CD1c-positive myeloid dendritic cell (primary cell): ENCODE measurements at regions not wholly inside any gene's neighbourhood (a gene's known extent, or its start where the extent isn't known, plus 50 kb on each side); places are given as distances from the start of the nearest gene placed in this dataset.
"Not testable (repeated sequence)": the region's sequence is repeated elsewhere in the genome, so short reads cannot be mapped to it uniquely, and the experiment has no call there.

Experiments
- DNase-seq: peaks from one replicate; pipeline ENCODE4 v3.0.0-alpha.2; 2016; ENCODE audit errors: extremely low spot score

DNA sequence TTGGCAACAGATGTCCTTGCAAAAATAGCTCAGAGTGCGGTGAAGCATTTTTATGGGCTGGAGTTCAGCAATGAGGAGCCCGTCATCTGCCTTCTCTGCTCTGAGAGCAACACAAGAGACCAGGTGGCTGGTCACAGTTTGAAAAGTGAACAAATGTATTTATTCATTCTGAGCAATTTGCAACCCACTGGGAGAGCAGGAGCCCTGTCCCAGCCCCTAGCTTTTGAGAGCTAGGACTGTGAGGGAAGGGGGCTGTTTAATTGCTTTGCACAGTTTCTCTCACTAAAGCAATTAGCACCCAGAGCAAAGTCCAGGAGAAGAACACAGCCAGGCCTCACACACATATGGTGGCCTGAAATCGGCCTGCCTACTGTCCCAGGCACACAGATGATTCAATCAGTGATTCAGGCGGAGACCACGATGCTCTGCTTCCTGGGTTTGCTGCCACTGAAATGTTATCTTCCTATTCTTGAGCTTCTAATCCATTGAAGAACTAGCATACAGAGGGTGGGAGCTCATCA, 646.1 kb upstream of the ACVR2A start:
- no peak for DNase-seq

DNA sequence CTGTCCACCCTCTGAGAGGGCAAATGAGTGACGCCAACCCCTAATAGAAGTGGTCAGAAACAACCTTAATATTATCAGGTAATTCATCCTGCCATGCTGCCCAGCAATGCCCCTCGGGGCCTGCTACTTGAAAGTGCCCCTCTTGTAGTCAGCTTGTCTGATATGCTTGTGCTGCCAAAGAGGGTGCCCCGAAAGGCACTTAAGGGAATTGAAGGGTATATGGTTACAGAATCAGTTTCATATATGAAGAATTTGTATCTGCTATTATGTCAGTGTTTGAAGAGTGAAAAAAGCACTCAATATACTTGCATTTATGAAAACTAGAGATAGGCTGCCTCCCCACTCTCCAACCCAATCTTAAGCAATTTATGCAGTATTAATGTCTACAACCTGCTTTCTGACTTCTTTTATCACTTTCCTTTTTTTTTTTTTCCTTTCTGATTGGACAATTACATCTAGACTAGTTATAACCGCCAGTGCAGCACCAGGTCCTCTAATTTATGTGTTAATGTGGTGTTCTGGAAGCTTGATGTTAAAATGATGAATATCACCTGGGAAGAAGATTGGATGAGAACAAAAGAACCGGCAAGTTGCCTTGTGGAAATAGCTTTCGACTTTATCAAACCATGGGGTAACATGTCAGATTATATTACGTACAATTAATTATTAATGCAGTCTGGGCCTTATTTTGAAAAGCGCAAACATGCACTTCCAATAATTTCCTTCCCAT, 646.9 kb upstream of the ACVR2A start:
- DNase-seq, result no peak

DNA sequence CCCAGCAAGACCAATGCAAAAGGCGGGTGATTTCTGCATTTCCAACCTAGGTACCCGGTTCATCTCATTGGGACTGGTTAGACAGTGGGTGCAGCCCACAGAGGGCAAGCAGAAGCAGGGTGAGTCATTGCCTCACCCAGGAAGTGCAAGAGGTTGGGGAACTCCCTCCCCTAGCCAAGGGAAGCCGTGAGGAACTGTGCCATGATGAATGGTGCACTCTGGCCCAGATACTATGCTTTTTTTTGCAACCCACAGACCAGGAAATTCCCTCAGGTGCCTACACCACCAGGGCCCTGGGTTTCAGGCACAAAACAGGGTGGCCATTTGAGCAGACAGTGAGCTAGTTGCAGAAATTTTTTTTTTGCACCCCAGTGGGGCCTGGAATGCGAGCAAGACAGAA, 662.6 kb upstream of the ACVR2A start:
- peak; percentile 24 for DNase-seq

DNA sequence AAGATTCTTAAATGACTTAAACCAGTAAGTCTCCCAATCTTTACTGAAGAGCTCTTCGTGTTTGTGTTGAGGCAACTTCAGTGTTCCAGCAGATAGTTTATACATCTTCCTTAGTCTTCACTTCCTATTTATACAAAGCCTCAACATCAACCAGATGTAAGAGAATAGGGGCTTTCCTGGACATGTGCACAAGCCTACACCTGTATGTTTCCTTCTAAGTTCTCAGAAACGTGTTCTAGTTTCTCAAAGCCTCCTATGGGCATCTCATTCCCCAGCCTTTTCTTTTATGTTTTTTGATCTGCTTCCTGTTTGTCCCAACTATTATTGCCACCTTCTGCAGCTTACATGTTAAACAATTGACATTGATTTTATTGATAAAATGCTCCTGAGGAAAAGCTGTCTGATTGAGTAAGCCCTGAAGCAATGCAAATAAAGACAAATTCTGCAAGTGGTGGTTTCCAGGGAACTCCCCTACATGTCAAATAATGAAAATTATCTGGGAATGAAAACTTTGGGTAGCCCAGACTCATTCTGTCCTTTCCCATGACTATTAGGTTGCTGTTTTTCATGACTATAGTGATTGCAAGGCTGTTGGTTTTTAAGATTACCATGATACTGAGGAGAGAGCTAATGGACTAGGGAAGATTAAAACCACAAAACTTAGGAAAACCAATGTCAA, 663.3 kb upstream of the ACVR2A start:
- DNase-seq, result no peak

DNA sequence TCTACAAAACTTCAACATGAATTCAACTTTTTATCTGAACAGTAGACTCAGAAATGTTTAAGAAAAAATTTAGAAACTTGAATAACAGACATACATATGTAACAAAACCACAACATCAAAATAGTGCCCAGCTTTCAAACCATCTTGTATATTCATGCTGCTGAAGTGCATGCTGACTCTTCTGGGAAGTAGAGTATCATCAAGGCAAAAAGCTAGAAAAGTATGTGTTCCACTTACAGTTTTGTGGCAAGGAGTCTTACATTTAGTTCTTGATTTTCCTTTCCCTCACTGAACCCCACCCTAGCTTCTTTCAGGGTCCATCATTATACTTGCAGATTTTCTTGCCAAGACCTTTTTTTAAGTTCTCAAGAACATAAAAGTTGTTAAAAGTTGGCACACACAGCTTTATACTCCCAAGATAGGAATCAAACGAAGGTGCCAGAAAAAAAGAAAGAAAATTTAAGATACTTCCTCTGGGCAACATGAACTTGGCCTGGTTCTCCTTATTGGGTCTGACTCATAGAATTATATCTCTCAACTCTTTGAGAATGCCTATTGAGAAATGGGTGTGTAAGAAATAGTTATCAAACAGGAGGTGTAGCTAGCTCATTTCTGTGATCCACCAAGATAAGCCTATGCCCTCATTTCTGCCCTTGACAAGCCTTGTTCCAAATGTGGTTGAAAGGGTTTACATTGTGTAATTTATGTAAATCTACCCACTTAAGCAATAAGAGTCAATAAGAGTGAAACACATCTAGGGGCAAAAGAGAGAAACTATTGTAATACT, 667.6 kb upstream of the ACVR2A start:
- DNase-seq, result no peak

DNA sequence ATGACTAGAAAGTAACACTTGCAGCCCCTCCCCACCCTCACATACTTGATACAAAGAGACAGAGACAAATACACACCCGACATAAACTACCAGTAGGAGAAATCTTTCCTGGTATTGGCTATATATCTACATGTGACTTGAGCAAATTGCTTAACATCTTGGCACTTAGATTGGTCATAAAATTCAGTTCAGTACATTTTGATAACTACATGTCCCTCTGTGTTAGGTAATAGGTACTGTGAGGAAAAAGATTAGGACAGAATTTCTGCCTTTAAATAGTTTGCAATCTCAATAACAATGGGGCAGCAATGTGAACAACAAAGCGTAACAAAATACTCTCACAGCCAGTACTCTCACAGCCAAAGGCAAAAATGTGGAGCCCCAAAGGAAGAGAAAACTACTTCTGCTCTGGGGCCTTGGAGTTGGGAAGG, 670.0 kb upstream of the ACVR2A start:
- DNase-seq, result no peak

DNA sequence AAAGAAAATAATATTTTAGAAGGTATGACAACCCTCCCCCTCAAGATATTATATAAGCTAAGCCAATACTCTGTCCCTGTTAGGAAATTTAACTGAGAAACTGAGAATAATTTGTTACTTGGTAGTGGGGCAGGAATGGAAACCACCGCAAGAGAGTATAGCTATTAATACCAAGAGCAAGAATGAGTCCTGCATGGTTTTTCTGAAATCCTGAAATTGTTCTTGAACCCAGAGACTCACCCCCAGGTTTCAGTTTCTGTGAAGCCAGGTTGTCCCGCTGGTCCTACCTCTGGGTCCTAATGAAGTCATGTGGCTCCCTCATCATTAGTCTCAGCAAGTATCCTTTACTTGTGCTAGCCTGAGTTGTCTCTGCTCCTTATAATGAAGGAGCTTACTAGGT, 671.0 kb upstream of the ACVR2A start:
- DNase-seq, result no peak

DNA sequence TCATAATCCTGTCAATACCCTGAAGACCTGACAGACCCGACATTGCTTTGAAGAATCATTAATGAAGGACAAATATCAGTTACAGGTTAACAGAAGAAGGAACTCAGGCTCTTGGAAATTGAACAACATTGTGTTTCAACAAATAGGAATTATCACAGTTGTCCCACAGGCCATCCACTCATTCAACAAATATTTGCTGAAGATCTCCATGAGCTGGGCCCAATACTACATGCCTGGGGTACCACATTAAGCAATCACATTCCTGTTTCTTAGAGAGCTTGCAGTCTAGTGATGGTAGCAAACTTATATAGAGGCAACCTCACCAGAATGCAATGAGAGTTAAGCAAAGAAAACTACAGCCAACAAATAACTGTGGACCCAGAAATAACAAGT, 671.6 kb upstream of the ACVR2A start:
- DNase-seq, result no peak

DNA sequence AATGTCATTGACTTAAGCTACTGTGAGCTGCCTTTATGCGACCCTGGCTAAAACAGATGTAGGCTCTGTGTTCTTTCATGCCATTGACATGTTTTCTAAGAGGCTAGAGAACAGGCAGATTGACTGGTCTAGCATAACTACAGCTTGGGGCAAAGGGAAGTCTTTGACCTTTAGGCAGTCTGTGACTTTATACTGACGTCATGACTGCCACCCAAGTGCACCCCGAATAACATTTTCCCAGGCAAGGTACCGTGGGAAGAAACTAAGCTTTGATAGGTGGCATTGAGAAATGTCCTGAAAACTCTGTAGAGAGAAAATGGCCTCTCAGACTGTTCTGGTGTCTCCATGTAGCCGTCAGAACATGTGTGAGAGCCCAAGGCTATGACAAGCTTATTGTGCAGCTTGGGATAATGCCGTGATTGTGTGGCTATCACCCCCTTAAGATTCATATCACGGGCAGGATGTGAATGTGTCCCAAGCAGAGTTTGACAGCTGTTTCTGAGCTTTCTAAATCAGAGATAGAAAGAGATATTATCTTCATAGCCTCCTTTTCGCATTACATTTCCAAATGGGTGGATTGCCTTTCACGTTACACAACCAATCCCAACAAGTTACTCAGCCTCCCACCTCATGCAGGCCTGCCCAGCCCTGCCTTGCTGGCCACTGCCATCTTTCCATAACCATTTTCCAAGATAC, 672.2 kb upstream of the ACVR2A start:
- DNase-seq, result no peak

DNA sequence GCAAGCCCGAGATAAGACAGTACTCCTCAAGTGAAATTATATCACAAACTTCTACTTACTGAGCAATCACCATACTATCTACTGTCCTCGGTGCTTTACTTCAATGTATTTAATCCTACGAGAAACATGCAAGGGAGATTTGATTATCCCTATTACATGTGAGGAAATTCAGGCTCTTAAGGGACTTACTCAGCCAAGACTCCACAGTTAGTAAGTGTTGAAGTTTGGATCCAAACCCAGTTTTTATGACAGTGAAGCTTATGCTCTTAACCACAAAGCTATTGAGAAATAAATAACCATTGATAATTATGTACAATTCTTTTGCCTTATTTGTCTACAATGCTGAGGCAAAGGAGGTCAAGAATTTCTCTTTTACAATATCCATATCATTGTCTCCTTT, 672.9 kb upstream of the ACVR2A start:
- DNase-seq, result no peak

DNA sequence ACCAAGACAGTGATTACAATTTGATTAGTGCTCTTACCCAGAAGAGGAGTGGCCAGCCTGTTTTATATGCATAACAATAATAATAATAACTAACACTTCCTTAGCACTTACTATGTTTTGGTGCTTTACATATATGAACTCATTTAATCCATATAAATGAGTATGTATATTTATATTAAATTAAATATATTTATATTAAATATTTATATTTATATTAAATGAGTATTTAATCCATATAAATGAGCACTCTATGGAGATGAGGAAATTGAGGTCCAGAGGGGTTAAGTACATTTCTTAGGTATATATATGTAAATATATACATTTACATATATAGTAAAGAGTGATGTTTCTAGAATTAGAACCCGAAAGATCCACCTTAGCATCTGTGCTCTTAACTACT, 673.9 kb upstream of the ACVR2A start:
- no peak for DNase-seq

DNA sequence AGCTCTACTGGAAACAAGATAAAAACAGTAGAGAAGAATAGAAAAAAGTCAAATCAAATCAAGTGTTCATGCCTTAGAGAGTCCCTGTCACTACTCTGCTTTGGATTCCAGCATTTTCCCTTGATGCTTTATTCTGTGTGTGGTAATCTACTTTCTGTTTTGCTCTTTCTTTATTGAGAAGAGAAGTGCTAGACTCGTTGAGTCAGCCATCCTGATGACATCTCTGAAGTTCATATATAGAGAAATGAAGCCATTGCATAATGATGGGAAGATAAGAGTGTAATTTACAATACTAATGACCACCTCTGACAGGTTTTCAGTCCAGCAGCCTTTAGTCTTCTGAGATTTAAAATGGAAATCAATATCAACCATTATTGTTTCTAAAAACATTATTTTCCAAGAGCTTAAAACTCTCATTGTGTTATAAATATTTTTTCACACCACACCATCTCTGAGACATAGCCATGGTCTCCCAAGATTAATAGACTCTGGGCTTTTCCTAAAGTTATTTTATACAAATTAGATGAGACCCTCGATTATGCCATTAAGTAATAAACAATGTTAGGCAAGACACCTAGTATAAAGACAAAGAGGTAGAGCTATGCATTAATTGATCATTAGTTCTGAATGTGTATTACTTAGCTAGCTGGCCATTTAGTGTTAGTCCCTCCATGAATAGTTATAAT, 679.0 kb upstream of the ACVR2A start:
- no peak for DNase-seq

DNA sequence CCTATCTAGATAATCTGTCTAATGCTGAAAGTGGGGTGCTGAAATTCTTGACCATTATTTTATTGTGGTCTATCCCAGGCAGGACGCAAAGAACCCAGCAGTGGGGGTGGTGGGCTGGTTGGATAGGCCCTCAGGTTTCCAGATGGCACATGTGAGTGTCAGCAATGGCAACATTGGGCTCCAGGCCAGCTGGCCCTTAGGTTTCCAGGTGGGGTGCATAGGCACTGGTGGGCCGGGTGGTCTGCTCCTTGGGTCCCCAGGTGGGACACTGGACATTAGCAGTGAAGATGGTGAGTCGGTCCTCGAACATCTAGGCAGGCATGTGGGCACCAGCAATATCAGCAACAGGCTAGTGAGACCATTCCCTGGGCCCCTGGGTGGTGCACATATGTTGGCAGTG, 680.3 kb upstream of the ACVR2A start:
- no peak for DNase-seq

DNA sequence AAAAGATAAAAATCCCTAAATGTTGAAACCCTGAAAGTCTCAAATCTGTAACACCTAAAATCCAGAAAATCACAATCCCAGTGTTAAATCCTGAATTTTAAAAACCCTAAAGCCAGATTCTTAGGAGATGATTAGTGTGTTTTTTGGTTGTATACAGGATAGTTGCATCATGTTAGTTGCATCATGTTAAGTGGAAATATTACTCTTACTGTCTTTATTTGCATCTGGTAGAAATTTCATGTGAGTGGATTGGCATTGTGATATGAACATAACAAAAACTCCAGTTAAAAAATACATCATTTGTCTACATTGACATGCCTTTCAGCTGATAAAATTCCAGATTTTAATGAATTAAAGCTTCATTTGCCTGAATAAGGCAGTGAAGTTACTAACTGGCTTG, 683.1 kb upstream of the ACVR2A start:
- DNase-seq, result no peak

DNA sequence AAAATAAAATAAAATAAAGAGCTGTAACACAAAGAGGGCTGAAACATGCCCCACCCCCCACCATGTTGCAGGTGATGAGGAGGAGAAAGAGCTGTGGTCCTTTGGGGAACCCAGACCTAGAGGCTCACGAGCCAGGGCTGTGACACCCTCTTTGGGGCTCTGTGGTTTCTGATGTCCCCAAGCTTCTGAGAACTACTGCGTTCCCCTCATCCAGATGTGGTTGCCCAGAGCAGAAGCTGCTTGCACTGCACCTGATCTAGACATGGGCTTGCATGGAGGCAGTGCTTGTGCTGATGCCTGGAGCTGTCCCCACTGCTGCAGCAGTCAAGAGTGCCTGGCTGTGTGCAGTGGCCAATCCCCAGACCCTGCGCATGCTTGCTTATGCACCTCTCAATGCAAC, 687.9 kb upstream of the ACVR2A start:
- DNase-seq, result no peak

DNA sequence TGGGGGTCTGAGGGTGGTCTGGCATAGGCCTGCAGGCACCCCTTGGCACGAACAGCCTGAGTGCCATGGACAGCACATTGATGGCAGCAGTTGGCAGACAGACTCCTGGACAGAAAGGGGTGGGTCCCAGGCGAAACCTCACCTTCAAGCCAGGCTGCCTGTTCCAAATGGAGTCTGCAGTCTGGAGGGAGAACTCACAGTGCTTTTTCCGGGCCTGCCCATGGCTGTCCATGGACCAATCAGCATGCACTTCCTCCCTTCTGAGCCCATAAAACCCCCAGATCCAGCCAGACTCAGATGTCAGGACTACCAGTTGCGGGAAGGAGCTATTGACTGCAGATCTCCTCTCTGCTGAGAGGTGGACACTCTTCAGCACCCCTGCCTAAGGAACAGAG, 694.6 kb upstream of the ACVR2A start:
- DNase-seq, result no peak

DNA sequence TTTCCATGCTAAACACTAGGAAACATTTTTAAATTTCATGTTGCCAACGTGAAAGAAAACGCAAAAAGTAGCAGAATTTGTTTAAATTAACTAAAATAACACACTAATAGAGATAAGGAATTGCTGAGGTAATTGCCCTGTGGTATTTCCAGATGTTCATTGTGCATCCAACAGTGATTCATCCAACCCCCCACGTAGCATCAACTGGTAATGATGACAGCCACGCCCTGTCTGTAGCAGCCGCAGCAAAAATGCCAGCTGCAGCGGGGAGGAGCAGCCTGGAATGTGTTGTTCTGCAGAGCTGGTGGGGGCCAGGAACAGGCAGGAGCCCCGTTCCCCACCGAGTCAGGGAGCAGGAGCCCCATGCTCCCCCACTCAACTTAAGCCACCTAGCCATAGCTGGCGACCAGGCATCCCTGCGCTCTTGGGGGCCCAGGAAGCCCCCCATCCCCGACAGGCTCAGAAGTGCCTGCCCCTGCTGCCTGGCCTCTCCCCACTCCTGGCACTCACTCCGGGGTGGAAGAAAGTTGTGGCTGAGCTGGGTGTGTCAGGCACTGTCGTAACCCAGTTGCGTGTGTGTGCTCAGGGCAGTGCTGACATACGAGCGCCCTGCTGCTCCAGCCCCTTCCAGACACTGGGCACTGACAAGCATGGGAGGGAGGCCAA, 695.1 kb upstream of the ACVR2A start:
- no peak for DNase-seq

DNA sequence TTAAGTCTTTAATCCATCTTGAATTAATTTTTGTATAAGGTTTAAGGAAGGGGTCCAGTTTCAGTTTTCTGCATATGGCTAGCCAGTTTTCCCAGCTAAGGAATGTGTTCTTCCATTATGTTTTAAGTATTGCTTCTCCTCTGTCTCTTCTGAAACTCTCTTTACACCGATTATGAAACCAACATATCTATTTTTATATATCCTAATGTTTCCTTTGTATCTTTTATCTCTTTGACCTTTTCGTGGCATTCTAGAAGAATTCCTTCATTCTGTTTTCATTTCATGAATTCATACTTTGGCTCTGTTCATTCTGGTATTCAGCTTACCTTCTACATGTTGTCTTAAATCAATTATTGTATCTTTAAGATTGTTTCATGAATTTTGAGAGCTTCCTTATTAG, 697.0 kb upstream of the ACVR2A start:
- no peak for DNase-seq

DNA sequence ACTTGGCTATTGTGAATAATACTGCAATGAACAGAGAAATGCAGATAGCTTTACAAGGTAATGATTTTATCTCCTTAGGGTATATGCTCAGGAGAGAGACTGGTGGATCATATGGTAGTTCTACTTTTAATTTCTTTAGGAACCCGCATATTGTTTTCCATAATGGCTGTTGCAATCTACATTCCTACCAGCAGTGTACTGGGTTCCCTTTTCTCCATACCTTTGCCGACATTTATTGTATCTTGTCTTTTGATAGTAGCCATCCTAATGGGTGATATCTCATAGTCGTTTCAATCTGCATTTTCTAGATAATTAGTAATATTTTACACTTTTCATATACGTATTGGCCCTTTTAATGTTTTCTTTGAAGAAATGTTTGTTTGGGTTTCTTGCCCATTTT, 702.9 kb upstream of the ACVR2A start:
- DNase-seq, result no peak

DNA sequence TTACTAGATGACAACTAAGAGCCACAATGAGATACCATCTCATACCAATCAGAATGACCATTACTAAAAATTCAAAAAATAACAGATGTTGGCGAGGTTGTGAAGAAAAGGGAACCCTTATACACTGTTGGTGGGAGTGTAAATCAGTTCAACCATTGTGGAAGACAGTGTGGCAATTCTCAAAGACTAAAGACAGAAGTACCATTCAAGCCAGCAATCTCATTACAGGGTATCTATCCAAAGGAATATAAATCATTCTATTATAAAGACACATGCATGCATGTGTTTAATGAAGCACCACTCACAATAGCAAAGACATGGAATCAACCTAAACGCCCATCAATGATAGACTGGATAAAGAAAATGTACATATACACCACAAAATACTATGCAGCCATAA, 705.1 kb upstream of the ACVR2A start:
- not testable (repeated sequence) for DNase-seq

DNA sequence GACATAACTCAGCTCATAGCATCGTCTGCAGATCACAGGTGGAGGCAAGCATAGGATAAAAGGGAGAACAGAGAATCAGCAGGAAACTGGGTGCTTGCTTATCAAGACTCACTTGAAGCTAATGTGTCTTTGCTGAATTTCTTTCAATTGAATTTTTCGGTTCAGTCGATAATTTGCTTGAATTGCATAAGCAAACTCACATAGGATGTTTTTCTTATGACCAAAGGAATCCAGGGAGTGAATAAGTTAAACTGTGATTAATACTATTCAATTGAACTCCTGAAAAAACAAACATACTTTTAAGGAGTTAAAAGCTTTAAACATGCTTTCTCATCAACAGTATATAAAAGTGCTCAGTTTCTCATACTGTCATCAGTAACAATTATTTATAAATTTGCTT, 707.1 kb upstream of the ACVR2A start:
- DNase-seq, result no peak
